Nucleus accumbens (tissue), 56 donors: ENCODE measurements at regions not wholly inside any gene's neighbourhood (a gene's known extent, or its start where the extent isn't known, plus 50 kb on each side); places are given as distances from the start of the nearest gene placed in this dataset.
"Not testable (repeated sequence)": the region's sequence is repeated elsewhere in the genome, so short reads cannot be mapped to it uniquely, and the experiment has no call there.

Experiments used
- DNase-seq, 56 donors: peaks; one replicate each; lab custom pipeline; 2025; lab: John Stamatoyannopoulos, UW

DNA sequence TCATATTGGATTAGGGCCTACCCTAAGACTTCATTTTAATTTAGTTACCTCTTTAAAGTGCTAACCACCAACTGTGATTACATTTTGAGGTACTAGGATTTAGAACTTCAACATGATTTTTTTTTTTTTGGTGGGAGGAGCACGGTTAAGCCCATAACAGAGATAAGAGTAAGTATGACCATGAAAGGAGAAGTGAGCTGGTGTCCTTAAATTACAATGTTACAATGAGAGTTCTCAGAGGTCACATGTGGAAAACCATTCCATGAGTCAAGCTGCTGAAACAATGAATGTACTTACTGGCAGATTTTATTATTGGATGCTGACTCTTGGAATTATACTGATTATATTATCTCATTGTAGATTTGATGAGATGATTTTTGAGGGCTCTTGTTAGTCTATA is 779.3 kb upstream of the CITED2 start:
- no peak for DNase-seq

DNA sequence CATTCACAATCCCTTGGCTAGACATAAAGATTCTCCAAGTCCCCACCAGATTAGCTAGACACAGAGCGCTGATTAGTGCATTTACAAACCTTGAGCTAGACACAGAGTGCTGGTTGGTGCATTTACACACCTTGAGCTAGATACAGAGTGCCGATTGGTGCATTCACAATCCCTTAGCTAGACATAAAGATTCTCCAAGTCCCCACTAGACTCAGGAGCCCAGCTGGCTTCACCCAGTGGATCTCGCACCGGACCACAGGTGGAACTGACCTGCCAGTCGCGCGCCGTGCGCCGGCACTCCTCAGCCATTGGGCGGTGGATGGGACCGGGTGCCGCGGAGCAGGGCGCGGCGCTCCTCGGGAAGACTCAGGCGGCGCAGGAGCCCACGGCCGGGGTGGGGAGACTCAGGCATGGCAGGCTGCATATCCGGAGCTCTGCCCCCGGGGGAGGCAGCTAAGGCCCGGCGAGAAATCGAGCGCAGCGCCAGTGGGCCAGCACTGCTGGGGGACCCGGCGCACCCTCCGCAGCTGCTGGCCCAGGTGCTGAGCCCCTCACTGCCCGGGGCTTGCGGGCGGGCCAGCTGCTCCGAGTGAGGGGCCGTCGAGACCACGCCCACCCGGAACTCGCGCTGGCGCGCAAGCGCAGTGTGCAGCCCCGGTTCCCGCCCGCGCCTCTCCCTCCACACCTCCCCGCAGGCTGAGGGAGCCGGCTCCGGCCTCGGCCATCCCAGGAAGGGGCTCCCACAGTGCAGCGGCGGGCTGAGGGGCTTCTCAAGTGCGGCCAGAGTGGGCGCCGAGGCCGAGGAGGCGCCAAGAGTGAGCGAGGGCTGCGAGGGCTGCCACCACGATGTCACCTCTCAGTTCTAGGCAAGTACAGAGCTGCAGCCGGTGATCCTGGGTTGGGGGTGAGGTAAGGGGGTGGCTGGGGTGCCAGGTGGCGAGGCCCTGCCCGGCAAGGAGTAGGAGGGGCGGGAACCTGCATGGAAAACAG is 773.7 kb upstream of the CITED2 start:
- DNase-seq: not testable (repeated sequence)

DNA sequence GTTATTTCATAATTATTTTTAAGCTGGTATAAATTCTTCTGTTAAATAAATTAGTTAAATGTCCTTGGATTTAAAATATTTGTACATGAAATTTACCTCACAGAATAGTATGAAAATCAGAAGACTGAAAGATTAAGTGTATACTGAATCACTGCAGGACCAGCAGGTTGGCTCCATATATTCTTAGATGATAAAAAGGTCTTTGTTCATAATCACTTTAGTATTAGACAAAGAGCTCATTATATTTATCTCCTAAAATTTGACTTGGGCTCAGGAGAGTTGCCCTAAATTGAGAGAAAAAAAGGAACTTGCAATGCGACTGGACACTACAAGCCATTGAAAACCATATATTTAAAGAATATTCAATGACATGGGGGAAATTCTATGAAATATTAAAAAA is 766.4 kb upstream of the CITED2 start:
- DNase-seq: no peak

DNA sequence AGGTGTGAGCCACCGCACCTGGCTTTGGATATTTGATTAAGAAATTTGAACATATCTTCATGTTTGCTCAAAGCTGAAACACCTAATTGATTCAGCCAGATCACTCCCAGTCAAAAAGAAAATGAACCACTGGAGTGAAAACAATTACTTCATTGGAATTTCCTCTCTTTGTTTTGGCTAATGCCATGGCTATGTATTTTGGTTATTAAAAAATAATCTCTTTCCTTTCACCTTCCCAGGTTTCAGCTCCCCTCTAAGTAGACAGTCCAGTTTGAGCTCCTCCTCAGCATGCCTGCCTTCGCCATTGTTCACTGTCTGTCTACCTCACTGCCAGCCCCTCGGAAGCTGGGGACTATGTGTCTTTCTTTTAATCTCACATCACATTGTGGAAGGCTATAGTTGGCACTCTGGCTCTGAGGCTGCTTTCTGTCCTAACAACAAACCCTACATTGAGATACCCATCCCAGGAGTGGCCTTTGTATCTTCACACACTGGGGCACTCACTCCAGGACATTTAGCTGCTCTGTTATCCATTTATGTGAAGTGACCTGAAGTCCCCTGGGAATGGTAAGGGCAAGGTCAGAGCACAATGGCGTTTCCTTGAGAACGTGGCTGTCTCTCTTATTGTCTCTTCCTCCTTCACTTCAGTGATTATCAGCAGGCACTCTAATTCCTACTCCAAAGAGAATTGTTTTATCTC is 764.0 kb upstream of the CITED2 start:
- no peak for DNase-seq

DNA sequence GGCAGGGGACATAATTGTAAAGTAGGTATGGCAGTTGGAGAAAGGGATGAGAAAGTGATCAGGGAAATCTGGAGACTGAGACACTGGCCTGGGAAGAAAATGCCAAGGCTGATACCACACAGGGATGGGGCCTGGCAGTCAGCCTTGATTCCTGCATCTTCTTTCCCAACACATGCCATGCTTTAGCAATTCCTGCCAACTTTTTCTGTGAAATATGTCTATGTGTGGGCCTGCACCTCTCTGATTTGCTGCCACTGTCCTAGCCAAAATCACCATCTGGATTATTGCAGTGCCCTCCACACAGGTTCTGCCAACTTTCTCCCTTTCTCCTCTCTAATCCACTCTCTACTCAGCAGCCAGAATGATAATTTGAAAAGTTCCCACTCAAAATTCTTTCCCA is 759.8 kb upstream of the CITED2 start:
- DNase-seq: no peak

DNA sequence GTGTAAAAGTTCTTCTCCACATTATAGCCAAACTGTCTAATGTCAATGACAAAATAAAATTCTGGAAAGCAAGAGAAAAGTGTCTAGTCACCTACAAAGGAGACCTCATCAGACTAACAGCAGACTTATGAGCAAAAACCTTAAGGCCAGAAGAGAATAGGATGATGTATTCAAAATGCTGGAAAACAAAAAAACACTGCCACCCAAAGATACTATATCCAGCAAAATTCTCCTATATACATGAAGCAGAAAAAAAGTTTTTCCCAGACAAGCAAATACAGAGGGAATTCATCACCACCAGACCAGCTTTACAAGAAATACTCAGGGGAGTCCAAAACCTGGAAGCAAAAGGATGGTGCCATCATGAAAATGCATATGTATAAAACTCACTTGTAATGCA is 755.6 kb upstream of the CITED2 start:
- DNase-seq: no peak

DNA sequence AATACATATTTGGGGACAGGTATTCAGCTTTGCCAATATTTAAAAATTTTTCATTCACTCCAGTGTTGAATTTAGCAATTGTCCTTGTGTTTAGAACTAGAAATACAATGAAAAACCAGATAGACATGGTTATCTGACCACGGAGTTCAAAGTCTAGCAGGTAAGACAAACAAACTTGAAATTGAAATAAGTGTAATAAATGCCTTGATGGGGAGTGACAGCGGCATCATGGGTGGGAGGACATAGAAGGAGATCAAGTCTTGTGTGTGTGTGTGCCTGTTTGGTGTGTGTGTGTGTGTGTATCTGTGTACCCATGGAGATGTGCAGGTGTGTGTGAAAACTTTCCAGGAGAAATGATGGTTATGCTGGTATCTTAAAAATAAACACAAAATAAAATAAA is 750.0 kb upstream of the CITED2 start:
- DNase-seq: no peak

DNA sequence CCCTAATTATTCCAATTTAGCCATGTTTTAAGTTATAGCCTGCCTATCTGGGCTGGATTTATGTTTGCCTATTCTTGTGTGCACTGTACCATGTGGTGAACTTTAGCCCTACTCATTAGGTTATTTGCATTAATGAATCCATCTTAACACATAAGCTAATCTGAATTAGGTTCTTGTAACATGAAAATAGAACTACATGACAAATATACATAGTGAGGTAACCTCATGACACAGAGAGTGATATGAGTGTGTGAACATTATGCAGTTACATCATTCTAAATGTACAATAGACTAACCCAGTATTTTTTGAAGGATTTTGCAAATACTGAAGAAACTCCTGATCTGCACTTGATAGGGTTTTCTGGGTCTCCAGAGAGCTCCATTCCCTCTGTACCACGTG is 733.7 kb upstream of the CITED2 start:
- DNase-seq: no peak

DNA sequence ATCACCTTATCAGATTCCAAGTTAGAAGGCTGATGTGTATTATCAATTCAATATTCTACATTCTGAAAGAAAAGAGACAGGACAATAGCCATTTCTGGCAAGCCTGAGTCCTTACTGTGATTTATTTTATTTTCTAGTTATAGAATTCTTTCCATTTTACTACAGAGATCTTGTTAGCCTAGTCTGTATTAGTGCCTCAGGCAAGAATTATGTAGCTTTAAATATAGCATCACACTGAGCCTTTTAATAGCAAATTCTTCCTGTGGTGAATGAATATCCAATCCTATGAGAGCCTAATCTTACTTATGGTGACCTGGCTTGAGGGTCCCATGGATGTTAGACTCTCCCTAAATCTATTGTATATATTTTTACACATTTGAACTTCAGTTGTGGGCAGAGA is 732.8 kb upstream of the CITED2 start:
- no peak for DNase-seq

DNA sequence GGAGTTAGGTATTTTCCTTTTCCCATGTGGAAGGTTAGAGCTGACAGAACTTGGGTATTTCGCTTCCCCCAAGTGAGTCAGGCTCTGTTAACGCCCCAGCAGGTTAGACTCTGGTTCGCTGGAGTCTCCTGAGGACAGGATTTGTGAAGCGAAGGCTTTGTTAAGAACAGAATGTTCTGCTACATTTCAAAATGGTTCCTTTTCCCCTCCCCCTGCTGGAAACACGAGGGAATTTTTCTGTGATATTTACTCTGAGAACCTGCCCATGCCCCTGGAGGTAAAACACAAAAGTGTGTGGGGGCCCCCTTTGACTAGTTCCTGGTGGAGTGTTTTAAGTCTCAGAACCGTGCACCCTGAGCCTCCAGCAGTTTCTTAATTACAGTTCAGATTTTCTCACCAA is 731.4 kb upstream of the CITED2 start:
- no peak for DNase-seq

DNA sequence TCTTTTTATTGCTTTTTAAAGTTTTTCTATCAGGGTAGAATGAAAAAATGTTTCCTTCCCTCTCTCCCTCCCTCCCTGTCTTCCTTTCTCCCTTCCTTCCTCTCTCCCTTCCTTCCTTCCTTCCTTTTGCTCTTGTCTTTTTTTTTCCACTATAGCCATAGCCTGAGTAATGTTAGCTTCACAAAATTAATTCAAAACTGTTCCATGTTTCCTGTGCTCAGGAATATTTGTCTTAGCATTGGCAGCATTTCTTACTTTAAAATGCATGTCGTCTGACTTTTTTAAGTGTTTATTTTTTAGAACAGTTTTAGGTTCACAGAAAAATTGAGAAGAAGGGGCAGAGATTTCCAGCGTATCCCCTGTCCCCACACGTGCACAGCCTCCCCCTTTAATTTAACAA is 730.8 kb upstream of the CITED2 start:
- no peak for DNase-seq

DNA sequence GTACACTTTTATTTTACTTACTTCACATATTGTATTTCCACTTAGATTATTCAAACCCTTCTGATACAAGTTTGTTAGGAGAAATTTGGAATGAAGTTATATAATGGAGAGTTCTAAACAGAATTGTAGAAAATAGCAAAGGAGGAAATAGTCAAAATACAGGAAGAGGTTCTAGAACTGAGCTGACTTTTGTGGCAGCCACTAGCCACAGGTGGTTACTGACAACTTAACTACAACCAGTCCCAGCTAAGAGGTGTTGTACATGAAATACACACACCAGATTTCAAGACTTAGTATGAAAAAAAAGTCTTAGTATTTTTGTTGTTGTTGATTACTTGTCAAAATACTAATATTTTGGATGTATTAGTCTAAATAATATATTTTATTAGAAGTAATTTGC is 727.4 kb upstream of the CITED2 start:
- DNase-seq: no peak

DNA sequence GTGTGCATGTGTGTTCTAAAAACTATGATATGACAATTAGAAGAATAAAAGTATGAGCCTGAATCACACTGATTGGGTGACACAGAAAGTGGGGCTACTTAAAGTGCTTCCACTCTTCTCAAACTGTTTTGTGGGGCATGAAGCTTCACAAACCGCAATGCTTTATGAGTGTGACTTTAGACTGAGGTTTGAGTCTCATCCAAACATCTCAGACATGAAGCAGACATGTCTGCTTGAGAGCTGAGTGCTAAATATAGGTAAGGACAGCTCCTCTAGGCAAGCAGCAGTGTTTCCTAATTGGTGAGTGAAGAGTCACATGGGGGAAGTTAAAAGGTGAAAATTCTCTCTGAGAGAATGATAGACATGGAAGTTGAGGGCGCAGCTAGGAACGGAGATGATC is 726.9 kb upstream of the CITED2 start:
- DNase-seq: no peak

DNA sequence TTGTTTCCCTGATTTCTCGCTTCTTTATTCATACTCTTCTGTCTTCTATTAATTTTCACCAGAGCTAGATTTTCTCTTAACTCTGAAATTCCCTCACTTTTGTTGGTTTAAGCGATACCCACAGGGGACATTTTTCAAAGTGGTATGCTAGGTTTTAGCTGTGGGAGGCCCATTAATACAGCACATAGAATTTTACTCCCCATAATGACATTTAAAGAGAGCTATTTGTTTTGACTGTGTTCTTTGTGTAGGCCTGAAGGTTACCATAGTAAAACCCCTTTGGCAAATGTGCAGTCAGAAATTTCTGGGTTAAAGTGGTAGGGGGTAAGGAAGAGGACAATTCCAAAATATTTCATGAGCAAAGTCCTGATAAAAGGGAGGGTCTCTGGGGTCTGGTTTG is 721.1 kb upstream of the CITED2 start:
- no peak for DNase-seq

DNA sequence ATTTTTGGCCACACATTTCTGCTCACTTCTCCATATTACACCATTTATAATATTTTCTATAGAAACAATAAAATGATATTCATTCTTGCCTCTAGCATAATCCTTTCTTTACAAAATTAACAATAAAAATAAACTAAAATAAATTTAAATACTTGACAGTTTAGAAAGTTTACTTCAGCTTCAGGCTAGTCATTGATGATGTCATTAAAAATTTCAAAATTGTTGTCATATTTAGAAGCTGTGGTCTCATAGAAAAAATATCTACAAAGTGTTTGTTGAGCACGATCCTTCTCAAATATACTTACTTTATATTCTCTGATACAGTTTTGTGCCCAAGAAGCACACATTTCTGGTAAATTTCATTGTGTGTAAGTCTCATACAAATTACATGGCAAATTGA is 717.4 kb upstream of the CITED2 start:
- DNase-seq: no peak

DNA sequence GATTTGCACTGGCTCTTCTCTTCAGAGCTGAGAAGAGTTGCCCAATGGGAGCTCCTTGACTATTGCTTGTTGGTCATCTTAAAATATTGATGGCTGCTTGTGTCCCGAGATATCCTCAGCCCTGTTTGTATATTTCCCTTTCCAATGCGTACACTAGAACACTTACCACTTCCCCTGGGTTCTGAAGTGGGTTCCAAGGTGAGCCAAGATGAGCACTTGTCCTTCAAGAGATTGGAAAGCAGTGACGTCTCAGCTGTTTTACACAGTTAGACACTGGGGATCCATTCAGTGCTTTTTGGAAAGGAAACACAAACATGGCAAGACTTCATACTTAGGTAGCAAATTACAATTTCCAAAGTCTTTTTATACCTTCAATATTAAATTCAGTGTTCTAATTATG is 716.4 kb upstream of the CITED2 start:
- DNase-seq: no peak

DNA sequence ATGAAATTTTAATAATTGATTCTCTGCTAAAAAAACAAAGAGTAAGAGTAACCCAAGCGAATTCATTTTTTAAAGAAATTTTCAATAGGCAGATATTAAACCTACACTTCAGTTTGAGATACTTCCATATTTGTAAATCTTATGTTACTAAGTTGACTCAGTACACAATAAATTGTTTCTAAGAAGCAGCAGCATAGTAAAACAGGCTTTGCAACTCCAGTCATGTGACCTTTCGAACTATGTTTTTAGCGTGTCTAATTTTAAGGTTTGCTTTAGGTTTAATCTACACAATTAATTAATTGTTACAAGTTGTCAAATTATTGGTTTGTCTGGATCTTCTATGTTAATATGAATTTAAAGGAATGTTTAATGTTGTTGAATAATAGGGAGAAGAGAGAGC is 708.9 kb upstream of the CITED2 start:
- DNase-seq: no peak

DNA sequence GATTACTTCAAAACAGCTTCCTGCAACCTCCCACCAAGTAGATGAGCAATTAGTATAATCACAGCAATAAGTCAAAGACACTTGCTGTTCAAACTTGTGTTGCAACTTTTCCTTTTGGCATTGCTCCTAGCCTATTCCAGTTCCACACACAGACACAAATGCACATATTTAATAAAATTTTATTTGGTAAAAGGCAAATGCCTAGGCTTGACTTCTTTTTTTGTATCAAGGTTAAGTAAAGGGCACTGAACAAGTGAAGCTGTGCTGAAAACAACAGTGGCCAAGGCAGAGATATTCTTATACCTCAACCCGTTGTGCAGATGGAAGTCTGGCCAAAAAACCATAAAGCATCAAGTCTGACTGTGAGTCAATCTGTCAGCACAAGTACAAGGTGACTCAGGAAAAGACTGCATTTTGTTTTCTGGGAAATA is 708.4 kb upstream of the CITED2 start:
- no peak for DNase-seq

DNA sequence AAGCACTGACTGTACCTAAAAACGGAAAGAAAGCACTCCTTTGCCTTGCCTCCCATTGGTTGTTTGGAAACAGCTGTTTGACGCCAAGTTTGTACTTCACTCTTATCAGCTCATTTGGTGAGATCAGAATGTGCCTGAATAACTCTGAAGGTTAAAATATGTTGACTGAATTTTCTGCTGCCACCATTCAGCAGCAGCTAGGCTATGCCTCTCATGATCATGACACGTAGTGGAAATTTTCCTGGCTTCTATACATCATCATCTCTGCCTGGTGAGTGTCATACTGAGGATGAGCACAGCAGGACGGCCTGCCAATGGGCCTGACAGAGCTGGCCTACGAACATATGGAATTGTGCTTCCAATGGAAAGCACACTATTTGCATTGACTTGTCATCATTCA is 704.9 kb upstream of the CITED2 start:
- DNase-seq: no peak

DNA sequence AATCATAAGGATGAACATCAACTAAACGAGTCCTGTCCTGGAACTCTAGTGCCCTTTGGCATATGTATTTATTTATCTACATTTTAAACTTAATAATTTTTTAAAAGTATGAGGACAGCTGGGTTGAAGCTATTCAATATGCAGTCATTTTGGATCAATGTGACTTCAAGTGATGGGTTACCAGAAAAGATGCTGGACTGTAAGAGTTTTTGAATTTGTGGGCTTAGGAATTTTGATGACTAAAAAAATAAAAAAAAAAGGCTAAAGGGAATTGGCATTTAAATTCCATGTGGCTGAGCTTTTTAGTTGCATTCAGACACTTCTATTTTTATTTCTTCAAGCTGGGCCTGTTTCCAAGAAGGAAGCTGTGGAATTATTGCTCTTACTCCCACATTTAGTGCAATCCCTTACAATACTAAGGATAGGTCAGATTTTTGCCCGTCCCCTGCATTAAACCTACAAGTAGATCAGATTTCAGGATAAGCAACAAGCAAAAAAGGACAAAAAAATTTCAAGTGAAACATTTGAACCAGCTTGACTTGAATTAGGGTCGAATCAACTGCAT is 704.2 kb upstream of the CITED2 start:
- DNase-seq: no peak

DNA sequence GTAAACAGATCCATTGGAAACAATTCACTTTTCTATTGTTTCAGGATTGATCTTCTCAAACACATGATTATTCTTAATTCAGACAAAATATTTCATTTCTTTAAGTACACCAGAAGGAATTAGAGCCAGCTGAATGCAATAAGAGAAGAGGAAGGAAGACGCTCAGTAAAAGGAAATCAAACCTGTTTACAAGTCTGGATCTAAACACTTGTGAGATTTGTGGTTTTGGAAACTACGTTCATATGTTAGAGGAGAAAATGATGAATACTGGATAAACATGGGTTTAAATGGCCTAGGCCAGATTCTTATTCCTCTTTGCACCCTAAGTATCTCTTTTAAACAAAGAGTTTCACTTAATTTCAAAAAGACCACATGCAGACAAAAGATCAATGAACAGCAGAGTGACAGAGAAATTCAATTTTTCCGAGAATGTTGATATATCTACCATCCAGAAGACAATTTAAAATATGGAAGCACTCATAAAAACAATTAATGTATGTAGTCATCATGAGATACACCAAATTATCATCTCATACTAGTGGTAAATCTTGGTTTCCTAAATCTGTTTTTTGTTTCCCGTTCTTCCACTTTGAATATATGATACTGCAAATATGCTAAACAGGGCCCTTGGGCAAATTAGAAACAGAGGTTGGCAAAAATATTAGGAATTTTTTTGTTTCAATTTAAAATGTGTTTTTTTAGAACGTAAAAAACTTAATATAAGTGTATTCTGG is 703.5 kb upstream of the CITED2 start:
- no peak for DNase-seq
